ENCODE measurements at regions not wholly inside any gene's neighbourhood (a gene's known extent, or its start where the extent isn't known, plus 50 kb on each side); places are given as distances from the start of the nearest gene placed in this dataset.
"Not testable (repeated sequence)": the region's sequence is repeated elsewhere in the genome, so short reads cannot be mapped to it uniquely, and the experiment has no call there.

- DNase-seq, result no peak
Observed at GRCh38 chr3:87792534-87793336, 266.1 kb downstream of the CGGBP1 start, which contains the start of gene HTR1F. TSS of gene HTR1F (plus strand) at chr3:87792706.

GRCh38 chr3:87792198-87792533, 266.6 kb downstream of the CGGBP1 start:
- DNase-seq, result no peak

GRCh38 chr3:87791248-87792027, 267.4 kb downstream of the CGGBP1 start:
- no peak for DNase-seq

- not testable (repeated sequence) for DNase-seq
Observed at GRCh38 chr3:87789049-87789448, 269.8 kb downstream of the CGGBP1 start.

- DNase-seq, result no peak
Observed at GRCh38 chr3:87788516-87788915, 270.3 kb downstream of the CGGBP1 start.

DNA sequence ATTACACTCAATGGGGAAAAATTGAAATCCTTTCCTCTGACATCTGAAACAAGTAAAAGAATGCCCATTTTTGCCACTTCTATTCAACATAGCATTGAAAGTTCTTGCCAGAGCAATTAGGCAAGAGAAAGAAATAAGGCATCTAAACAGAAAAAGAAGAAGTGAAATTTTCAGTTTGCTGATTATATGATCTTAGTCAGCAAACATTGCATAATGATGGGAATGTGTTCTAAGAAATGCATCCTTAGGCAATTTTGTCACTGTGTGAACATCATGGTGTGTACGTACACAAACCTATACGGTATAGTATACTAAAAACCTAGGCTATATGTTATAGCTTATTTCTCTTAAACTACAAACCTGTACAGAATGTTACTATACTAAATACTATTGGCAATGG, 278.0 kb downstream of the CGGBP1 start:
- no peak for DNase-seq

DNA sequence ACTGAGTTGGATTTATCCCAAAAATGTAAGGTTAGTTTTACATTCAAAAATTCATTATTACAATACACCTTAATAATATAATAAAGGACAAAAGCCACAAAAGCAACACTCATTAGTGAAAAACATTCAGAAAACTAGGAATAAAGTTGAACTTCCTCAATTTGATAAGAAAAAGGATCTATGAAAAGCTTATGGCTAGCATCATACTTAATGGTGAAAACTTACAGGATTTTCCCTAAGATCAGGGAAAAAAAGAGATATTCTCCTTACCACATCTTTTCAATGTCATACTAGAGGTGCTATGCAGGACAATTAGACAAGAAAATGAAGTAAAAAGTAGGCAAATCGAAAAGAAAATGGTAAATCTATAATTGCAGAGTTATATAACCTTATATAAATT, 279.9 kb downstream of the CGGBP1 start:
- DNase-seq, result no peak

DNA sequence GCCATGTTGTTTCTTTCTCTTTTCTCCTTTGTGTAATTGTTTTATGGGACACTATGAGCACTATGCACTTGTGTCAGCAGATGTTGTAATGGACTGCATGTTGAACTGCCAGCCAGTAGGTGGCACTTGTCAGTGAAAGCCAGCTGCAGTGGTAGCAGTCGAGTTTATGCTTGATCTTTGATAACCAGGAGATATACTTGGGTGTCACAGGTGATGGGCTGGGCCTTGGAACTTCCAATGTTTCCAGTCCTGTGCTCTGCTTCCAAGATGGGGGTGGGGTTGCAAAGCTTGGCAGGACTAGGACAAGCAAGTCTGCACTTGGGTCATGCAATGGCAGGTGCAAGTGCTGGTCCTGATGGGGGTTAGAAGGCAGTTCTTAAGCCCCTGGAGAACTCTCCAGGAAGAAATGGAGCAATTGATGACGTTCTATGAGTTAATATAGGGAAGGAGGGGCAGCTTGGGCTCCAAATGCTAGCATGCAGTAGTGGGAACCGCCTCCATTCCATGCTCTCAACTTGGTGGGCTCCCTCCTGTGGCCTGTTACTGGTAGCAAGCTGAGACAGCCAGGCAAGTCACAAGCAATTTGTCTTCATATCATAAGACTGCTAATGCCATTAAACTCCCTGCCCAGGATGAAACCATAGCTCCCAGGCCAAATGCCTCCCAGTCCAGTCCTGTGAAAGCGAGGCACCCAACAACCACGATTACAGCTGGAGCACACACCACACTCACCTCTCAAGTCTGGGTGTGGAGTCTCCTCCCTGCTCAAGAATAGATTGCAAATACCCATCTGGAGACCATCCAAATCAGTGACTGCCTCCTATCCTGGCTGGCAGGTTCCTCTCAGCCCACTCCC, 287.2 kb downstream of the CGGBP1 start:
- DNase-seq, result peak; percentile 4

DNA sequence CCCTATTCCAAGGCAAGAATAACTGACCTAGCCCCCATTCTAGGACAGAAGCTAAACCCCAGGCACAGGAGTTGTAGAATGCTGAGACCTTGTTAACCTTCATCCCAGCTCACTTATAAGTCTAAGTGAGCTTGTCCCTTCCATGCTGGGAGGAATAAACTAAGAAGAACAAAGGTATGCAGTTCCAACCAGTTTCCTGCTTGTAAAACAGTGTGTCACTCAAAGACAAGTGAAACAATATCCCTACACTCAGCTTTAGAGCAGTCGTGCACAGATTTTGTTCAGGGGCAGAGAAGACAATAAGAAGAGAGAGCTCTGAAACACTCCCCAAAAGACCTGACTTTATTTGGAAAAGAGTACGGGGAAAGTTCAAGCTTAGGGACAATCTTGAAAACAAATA, 292.1 kb downstream of the CGGBP1 start:
- DNase-seq, result no peak

DNA sequence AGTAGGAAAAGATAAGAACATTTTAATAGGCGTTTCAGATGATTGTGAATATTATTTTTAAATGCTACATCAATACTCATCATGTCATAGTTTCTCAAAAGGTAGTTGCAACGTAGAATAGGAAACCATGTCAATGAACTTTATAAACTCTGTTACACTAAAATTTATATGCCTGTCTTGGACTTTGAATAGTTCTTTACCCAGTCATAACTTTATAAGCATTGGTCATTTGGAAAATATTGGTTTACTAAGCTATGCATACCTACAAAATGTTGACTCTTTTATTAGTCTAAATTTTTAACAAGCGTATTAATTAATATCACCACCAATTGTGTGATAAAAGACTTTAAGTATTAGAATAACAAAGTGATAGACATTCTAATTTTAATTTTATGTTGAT, 293.5 kb downstream of the CGGBP1 start:
- DNase-seq, result no peak

DNA sequence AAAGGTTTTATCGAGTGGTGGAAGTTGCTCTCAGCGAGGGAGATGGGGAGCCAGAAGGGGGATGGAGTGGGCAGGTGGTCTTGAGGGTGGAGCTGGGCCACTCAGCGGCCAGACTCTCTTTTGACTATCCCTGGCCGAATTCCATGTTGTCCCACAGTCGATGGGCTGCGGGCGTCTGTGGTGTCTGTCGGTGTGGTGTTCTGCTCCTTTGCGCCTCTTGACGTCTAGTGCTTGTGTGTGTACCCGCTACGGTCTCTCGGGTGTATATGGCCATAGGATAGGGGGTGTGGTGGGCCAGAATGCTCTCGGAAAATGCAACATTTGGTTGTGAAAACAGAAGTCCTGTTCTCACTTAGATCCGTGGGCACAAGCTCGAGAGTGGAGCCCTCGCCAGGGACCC, 297.0 kb downstream of the CGGBP1 start:
- DNase-seq, result no peak

GRCh38 chr3:87761341-87761740, 297.5 kb downstream of the CGGBP1 start:
- DNase-seq, result no peak

- no peak for DNase-seq
Observed at GRCh38 chr3:87756616-87757015, 302.2 kb downstream of the CGGBP1 start.

- no peak for DNase-seq
Observed at GRCh38 chr3:87755852-87756251, 303.0 kb downstream of the CGGBP1 start.

- no peak for DNase-seq
Observed at GRCh38 chr3:87742250-87742649, 316.6 kb downstream of the CGGBP1 start.

- not testable (repeated sequence) for DNase-seq
Observed at GRCh38 chr3:87740894-87741293, 317.9 kb downstream of the CGGBP1 start.

DNA sequence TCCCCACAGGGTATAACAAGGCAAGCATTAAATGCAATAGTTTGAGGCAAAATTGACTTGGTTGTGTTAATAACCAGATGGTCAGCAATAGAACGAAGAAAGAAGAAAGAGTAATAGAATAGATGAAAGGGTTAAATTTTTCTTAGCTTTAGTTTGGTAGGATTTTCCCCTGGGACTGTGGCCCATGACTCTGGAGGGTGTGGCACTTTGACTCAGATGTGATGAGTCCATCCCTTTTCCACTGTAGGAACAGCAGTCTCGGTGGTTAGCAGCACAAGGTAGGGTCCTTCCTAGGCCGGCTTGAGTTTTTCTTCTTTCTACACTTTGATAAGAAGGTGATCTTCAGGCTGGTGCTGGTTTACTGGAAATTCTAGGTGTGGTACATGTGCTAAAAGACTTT, 321.0 kb downstream of the CGGBP1 start:
- DNase-seq, result not testable (repeated sequence)

DNA sequence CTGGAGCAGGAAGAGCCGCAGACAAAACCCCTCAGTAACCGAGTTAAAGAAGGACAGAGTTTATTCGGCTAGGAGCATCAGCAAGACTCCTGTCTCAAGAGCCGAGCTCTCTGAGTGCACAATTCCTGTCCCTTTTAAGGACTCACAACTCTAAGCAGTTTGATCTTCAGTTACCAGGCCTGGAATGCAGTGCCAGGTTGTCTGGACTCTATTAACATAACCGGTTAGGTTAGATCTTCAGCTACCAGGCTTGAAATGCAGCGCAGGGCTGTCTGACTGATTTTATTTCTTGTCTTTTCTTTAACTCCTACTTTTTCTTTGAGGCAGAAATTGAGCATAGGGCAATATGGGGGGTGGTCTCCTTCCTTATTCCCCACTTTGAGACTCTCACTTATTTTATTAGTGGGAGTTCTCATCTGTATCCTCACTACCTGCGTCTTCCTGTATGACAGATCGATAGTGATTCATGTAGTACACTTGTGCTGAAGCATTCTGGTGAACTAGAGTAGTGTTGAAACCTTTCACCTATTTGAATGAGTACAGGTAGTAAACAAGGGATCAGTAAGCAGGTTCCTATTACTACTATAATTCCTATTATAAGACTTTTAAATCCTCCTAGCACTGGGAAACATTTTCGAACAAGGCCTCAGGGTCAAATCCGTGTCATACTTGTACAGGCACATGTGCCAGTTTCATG, 325.0 kb downstream of the CGGBP1 start:
- DNase-seq, result no peak

GRCh38 chr3:87732294-87732693, 326.5 kb downstream of the CGGBP1 start:
- no peak for DNase-seq

- DNase-seq, result no peak
Observed at GRCh38 chr3:87727783-87728182, 331.0 kb downstream of the CGGBP1 start.

DNA sequence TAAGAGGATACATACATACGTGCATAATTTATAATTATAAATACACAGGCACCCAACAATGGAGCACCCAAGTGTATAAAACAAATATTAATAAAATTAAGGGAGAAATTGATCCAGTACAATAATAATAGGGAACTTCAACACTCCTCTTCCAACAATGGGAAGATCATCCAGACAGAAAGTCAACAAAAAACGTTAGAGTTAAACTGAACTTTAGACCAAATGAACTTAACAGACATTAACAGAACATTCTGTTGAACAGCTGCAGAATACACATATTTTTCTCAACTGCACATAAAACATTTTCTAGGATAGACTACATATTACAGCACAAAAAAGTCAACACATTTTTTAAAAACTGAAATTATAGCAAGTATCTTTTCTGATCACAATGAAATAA, 339.7 kb downstream of the CGGBP1 start:
- DNase-seq, result no peak

GRCh38 chr3:87710511-87710910, 348.3 kb downstream of the CGGBP1 start:
- no peak for DNase-seq

GRCh38 chr3:87710028-87710427, 348.8 kb downstream of the CGGBP1 start:
- DNase-seq, result no peak

Data from effector CD8-positive, alpha-beta T cell (primary cell).